Tongue (tissue), 2 donors: ENCODE measurements at regions not wholly inside any gene's neighbourhood (a gene's known extent, or its start where the extent isn't known, plus 50 kb on each side); places are given as distances from the start of the nearest gene placed in this dataset. TPM values are rescaled to one million over a fixed set of nuclear protein-coding genes. Genes with fewer than 3 reads are reported as not detected.

Experiments
- DNase-seq: peaks from one replicate; pipeline ENCODE4 v3.0.0-alpha.2; 2015
- small RNA-seq: library from RNA; depleted of rRNA; stranded (forward); fragments of <200 nt; gene quantifications from one replicate; pipeline ENCODE3, GENCODE V24; 2014; ENCODE audit warnings: low replicate concordance

DNA sequence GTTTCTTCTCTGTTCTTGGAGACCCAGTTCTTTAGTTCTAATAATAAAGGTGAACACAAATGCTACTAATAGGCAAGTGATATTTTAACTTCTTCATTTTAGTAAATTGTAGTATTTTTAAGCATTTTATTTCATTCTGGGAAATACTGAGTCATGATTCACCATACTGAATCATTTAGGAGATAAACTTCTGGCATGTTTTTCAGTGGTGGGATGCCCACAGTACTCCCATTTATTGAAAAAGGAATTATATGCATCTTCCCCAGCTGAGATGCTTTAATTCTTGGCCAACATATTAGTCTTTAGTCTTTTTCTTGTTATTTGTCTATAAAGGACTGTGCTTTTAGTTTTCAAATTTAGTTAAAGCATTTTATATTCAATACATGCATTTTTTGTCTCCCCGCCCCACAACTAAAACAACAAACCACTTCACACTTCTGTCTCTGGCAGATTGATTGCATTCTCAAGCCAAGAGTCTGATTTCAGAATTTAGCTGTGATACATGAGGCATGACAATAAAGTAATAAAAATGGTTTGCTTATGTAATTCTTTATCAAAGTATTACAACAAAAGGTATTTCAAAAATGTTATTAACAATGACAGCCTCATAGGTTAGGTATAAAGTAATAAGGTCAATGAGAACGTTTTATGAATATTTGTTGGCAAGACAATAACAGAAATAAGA is 125.2 kb upstream of the CDH18 start:
- no peak for DNase-seq

DNA sequence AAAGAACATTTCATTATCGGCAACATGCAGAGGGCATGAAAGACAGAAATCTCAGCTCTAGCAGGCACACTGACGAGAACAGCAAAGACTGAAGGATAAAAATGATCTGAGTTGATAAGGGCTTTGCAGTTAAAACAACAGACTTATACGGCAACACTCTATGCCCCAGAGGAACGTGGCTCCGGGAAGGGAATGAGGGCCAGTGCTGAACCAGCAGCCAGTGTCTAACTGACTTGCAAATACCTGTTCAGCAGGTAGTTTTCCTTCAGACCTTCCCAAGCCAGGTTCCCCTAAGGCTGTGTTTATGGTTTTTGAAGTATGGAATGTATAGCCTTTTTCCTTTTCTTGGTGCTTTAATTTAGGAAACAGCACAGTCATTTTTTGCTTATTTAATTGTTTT is 121.3 kb upstream of the CDH18 start:
- no peak for DNase-seq

DNA sequence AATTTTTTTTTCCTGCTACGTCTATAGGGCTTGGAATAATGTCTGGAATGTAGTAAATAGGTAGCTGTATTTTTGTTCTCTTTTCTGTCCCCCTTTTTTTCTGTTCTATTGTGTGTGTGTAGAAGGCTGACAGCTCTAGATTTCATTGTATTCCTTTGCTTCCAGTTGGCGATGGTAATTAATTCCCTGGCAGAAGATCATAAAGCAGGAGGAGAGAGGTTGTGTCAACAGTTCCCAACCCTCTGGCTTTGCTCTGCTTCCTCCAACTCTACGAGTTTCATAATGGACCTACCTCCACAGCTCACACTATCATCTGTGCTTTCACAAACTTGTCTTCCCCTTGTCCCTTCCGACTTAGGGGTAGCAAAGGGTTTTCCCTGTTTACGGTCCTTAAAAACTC is 117.9 kb upstream of the CDH18 start:
- no peak for DNase-seq

DNA sequence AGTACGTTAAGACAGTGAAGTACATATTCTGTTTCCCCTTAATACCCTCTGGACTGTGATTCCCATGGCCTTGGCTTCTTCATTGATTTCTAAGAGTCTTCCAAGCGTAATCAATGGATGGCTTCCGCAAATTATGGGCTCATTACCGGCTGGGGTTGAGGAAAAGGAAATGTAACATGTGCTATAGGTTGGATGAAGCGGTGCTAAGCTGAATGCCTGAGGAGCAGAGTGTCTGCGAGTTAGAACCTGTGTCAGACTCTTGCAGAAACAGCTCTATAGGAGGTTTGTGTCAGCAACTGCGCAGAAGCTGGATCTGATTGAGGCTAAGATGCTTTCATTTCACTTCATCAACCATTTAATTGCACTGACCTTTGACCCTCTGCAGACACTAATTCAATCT is 114.3 kb upstream of the CDH18 start:
- no peak for DNase-seq

DNA sequence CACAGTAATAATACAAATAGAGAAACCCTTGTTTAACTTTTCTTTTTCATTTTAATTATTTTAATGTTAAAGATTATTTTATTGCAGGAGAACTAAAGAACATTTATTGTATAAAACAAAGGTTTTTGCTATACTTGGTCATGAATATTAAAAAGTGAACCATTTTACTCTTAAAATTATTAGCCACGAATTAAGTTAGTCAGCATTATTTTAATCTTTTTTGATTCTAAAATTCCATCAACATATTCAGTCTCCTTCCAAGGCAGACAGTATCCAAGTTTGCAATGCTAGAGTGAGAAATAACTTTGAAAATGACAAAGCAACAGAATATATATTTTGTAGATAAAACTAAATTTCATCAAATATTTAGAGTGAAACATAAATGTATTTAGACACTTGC is 110.7 kb upstream of the CDH18 start:
- DNase-seq: no peak

DNA sequence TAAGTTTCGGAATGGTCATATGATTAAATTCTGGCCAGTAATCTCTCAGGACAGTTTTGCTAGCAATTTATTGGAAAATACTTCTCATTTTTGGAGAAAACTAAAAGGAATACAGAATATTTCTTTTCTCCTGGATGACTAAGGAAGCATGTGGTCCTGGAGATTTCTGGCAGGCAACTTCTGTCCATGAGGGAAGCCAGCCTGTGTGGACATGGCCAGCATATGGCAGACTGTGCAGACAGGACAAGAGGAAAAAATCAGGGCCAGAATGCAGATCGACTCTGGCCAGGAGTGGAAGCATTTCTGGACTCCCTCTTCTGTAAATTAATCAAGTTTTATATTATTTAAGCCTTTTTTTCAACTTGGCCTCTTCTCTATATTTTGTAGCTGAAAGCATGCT is 100.4 kb upstream of the CDH18 start:
- DNase-seq: no peak

DNA sequence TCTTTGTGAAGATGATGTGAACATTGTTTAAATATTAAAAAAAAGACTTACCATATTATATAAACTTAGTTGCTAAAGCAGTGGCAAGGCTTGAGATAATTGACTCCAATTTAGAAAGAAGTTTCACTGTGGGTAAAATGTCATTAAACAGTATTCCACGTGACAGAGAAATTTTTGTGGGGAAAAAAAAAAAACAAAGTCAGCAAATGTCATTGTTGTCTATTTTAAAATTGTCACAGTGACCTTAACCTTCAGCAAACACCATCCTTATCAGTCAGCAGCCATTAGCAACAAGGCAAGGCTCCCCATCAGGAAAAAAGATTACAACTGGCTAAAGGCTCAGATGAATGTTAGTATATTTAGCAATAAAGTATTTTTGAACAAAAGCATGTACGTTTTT is 99.3 kb upstream of the CDH18 start:
- no peak for DNase-seq

DNA sequence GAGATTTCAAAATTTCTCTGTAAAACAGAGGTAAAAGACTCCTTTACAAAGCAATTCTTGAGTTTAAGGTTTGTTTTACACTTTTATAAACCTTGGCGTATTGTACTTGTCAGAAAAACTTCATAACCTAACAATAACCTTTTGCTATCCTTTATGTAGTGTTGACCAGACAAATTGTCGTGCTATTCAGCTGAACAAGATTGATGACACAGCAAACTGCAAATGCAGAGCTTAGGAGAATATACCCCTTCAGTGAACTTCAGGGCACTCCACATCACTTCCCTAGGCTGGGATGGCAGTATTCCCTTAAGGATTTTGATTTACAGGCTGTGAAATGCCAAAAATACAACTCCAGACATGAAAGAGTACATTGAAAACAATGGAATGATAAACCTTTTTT is 89.2 kb upstream of the CDH18 start:
- DNase-seq: no peak

DNA sequence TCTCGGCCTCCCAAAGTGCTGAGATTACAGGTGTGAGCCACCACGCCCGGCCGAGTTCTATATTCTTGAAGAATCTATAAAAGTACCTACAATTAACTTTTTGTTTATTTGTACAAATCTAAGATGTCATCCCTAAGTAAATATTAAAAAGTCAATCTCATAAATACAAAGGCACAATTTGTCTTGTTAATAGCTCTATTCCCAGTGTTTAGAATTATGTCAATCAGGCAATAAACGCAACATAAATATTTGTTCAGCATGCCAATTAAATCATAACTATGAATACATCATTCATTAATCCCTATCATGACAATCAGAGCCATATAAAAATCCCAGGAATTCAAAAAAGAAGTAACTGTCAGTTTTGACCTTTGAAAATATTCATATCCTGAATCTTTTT is 68.9 kb upstream of the CDH18 start:
- DNase-seq: no peak

DNA sequence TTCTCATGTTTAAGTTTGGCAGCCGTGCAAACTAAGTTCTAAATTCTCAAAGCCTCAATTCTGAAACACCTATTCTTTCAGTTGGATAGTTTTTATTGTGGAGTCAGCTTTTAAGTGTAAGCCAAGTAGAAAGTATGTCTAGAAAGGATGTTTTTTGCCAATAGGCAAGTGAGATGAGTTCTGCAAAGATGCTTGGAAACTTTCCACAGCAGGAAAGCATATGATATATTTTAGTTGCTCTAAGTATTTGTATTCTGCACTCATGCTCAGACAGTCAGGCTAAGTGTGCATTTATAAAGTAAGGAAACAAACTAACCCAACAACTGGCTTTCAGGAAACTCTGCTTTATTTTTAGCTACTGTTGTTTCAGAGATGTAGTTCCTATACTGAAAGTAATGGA is 67.3 kb upstream of the CDH18 start:
- peak; percentile 56 for DNase-seq

DNA sequence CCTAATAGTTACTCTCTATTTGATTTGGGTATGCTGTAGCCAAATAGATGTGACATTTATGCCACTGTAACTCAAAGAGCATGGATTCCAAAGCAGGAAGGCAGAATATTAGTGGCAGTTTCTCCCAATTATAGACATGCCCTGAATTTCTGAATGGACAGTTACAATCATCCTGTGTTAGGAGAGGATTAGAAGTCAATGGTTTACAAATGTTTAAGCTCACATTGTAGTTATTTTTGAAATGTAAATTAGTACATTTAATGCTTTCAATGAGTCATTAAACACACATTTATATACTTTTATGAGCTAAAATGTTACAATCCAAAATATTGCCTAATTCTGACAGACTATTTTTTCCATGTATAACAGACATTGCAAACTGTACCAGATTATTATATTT is 62.3 kb upstream of the CDH18 start:
- DNase-seq: no peak

DNA sequence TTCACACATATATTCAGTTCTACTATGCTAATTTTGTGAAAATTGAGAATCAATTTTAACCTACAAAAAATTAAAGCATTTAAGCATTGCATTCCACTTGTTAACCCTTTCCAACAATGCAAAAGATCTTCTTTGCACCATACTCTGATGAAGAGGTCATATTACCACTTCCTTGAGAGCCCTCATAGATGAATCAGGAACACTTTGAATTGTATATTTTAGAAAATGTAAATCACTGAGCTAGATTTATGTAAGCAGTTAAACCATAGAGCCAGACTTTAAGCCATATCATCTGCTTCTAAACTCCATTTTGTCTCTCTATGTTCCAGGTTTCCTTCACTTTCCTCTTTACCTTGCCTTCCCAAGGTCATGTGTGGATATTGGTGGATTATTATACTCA is 56.5 kb upstream of the CDH18 start:
- no peak for DNase-seq

DNA sequence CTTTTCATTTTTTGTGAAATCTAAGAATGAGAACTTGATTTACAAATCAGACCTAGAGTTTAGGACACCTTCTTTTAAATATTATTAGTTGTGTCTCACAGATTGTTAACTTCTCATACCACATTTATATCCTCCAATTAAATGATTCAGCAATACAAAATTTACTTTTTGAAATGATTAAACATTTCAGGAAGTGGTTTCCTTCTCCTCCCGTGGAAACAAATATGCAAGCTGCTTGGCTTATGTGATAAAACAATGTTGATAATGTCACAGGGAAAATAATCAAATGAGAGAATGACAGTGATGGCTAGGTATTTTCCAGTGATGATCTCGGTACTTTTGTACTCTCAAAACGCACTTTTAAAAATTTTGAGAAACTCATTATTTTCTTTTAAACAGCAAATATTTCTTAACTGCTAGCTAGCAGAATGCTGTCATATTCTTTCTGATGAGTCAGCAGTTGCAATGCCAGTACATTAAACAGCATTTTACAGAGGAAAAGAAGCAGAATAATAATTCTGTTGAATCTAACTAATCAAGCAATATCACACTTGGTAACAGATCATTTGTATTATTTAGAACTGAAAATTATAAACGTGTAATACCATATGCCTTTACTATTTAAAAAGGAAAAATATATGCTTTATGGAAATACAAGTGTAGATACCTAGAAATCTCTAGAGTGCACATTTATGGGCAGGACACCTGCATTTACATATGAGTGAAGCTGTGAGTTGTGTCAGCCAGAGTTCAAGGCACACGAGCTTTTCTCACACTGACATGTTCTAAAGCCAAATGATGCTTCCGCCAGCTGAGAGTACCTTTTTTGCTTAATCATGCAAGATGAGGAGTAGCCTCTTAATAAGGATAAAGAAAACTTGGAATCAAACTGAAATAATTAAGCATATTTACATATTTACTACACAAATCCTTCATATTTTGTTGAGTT is 53.6 kb upstream of the CDH18 start:
- no peak for DNase-seq

DNA sequence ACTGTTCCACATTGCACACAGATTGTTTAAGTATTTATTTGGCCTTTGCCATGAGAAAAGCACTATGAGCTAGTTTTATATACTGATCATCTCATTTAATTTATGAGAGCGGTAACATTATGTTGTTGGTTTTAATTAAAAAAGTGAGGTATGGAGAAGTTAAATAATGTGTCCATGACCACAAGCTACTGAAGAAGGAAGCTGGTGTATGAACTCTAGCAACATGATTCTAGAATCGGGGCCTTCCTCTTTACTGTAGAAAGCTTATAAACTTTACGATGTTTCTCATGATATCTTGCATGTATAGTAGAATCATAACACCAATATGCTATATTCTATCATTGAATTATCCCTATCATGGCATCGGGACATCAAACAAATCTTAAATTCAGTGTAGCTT is 52.9 kb upstream of the CDH18 start:
- DNase-seq: no peak

Small RNA genes in the stretch of these regions (small RNA-seq; reads per million reads assigned to genes)
- not detected for gene AC093303.1
